ENCODE measurements at regions not wholly inside any gene's neighbourhood (a gene's known extent, or its start where the extent isn't known, plus 50 kb on each side); places are given as distances from the start of the nearest gene placed in this dataset.

GRCh38 chr7:81014908-81015307 lies 96.1 kb upstream of the SEMA3C start:
- intact Hi-C loops (cut with DNase I) = no loop called here
- TF ChIP-seq CTCF (IDR thresholded peaks at IDR 0.05) (no peak), POLR2A (IDR thresholded peaks at IDR 0.05) (no peak), EP300 (IDR thresholded peaks at IDR 0.05) (no peak)
- no peak overlapping the region for H3K4me3 ChIP-seq
- H3K4me1 ChIP-seq (ENCODE audit: insufficient read depth) = no peaks in the 10 kb centered on the region
- no peak for DNase-seq
- WGBS, 3 donors = 91 to 100% (median 93%) methylated on average over 1 of the region's 1 CpG
- H3K9me3 ChIP-seq = no peaks in the 10 kb centered on the region
- H3K36me3 ChIP-seq = no peaks in the 10 kb centered on the region
- H3K27ac ChIP-seq = no peak overlapping the region
- no peaks in the 10 kb centered on the region for H3K27me3 ChIP-seq

GRCh38 chr7:81014266-81014665 lies 95.4 kb upstream of the SEMA3C start:
- intact Hi-C loops (cut with DNase I) = no loop called here
- WGBS, 3 donors = 59 to 82% (median 81%) methylated on average over 2 of the region's 2 CpGs
- no peaks in the 10 kb centered on the region for H3K4me1 ChIP-seq (ENCODE audit: insufficient read depth)
- H3K36me3 ChIP-seq = no peaks in the 10 kb centered on the region
- no peak for DNase-seq
- no peak overlapping the region for H3K27ac ChIP-seq
- no peak overlapping the region for H3K4me3 ChIP-seq
- no peaks in the 10 kb centered on the region for H3K27me3 ChIP-seq
- H3K9me3 ChIP-seq = no peaks in the 10 kb centered on the region
- no peak for TF ChIP-seq EP300 (IDR thresholded peaks at IDR 0.05)
- no peak for TF ChIP-seq CTCF (IDR thresholded peaks at IDR 0.05)

GRCh38 chr7:81013083-81013817 lies 94.4 kb upstream of the SEMA3C start:
- WGBS, 3 donors = 2 to 13% (median 9%) methylated on average over 2 of the region's 2 CpGs

GRCh38 chr7:81008901-81009300 lies 90.0 kb upstream of the SEMA3C start:
- H3K36me3 ChIP-seq = no peaks in the 10 kb centered on the region
- DNase-seq = no peak
- no peaks in the 10 kb centered on the region for H3K4me1 ChIP-seq (ENCODE audit: insufficient read depth)
- H3K27ac ChIP-seq = no peak overlapping the region
- no peak overlapping the region for H3K4me3 ChIP-seq
- intact Hi-C loops (cut with DNase I) = no loop called here
- no peak for TF ChIP-seq POLR2A (IDR thresholded peaks at IDR 0.05)
- TF ChIP-seq CTCF (IDR thresholded peaks at IDR 0.05) = no peak
- TF ChIP-seq EP300 (IDR thresholded peaks at IDR 0.05) = no peak
- H3K9me3 ChIP-seq = no peaks in the 10 kb centered on the region
- 91 to 94% (median 93%) methylated on average over 4 of the region's 4 CpGs for WGBS, 3 donors
- H3K27me3 ChIP-seq = no peaks in the 10 kb centered on the region

More at GRCh38 chr7:81013083-81013817, 94.4 kb upstream of the SEMA3C start:
- no peaks in the 10 kb centered on the region for H3K4me1 ChIP-seq (ENCODE audit: insufficient read depth)
- intact Hi-C loops (cut with DNase I) = no loop called here
- H3K36me3 ChIP-seq = no peaks in the 10 kb centered on the region
- no peaks in the 10 kb centered on the region for H3K27me3 ChIP-seq
- no peak for DNase-seq
- no peak for TF ChIP-seq CTCF (IDR thresholded peaks at IDR 0.05)
- TF ChIP-seq EP300 (IDR thresholded peaks at IDR 0.05) = no peak
- no peak for TF ChIP-seq POLR2A (IDR thresholded peaks at IDR 0.05)
- no peaks in the 10 kb centered on the region for H3K9me3 ChIP-seq
- no peak overlapping the region for H3K4me3 ChIP-seq
- H3K27ac ChIP-seq = no peak overlapping the region

Data from ovary (tissue), 7 donors.